ENCODE measurements at regions not wholly inside any gene's neighbourhood (a gene's known extent, or its start where the extent isn't known, plus 50 kb on each side); places are given as distances from the start of the nearest gene placed in this dataset.

DNA sequence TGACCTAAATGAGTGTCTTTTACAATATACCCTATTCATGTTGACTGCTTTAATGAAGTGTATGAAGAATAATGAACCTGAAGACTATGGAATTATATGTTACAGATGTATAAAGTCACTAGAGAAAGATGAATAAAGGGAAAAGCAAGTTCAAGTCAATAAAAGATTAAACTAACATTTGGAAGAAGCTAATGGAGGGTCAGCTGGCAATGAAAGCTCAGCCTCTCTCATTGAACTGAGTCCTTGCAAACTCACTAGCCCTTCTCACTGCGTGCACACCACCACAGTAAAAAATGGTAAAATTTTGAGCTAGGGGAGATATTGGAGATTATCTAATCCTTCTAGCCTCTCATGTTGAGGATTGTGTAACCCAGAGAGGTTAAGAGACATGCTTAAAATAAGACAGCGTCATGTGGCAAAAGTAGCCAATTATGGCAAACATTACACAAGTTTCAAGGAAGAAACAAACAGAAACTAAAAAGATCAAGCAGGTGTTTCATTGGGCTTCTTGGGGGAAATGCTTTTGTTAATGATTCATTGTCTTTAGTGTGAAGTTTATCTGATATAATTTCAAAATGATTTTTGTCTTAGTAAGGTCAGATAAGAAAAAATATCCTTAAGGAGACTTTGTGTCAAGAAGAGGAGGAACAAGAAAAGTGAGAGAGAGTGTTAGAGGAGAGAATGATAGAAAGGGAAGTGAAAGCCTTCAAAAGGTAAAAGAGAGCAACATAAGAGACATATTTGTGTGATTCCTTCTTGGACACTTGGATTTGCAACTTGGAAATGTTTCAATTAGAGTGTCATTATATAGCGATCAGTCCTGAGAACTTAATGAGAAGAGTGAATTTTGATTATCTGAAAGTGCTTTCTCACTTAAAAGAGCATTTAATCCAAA lies 893.7 kb upstream of the FAM98A start:
- no peak for DNase-seq (ENCODE audit: extremely low read depth, low read depth)
- TF ChIP-seq, protein P1, sequence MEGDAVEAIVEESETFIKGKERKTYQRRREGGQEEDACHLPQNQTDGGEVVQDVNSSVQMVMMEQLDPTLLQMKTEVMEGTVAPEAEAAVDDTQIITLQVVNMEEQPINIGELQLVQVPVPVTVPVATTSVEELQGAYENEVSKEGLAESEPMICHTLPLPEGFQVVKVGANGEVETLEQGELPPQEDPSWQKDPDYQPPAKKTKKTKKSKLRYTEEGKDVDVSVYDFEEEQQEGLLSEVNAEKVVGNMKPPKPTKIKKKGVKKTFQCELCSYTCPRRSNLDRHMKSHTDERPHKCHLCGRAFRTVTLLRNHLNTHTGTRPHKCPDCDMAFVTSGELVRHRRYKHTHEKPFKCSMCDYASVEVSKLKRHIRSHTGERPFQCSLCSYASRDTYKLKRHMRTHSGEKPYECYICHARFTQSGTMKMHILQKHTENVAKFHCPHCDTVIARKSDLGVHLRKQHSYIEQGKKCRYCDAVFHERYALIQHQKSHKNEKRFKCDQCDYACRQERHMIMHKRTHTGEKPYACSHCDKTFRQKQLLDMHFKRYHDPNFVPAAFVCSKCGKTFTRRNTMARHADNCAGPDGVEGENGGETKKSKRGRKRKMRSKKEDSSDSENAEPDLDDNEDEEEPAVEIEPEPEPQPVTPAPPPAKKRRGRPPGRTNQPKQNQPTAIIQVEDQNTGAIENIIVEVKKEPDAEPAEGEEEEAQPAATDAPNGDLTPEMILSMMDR (IDR thresholded peaks at IDR 0.05; ENCODE audit: low read depth, low read length, missing control alignments): no peak
- no peak overlapping the region for H3K4me3 ChIP-seq (replicated peaks; ENCODE audit: low read depth, low read length)

DNA sequence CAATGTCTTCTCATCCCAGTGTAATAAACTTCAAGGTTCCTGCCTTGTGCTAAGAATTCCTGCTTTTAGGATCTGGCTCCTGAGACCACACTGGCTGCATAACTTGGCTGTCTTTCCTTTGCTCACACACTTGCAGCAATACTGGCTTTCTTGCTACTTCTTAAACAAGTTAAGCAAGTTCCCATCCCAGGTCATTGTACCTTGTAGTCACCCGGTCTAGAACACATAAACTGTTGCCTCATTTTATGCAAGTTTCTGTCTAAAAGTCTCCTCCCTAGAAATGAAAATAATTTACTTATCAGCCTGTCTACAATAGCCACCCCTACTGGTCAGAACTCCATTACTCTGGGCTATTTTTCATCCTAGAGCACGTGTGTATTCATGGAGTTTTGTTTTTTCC lies 887.9 kb upstream of the FAM98A start:
- TF ChIP-seq, protein P1 (IDR thresholded peaks at IDR 0.05; ENCODE audit: low read depth, low read length, missing control alignments): no peak
- H3K4me3 ChIP-seq (replicated peaks; ENCODE audit: low read depth, low read length): no peak overlapping the region
- DNase-seq (ENCODE audit: extremely low read depth, low read depth): no peak

DNA sequence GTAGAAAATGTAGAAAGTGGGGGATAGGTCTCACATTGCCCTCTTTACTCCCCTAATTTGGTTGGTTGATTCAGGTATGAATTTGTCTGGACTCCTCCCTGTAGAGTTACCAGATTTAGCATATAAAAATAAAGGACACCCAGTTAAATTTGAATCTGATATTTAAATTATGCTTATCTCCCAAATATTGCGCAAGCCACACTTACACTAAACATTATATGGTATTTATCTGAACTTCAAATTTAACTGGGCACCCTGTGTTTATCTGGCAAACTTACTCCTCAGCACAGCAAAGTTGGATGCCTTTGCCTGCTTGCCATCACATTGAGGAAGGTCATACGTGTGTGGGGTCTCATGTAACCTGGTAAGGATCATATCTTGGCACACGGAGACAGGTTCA lies 882.4 kb upstream of the FAM98A start:
- no peak for DNase-seq (ENCODE audit: extremely low read depth, low read depth)
- no peak overlapping the region for H3K4me3 ChIP-seq (replicated peaks; ENCODE audit: low read depth, low read length)
- TF ChIP-seq, protein P1 (IDR thresholded peaks at IDR 0.05; ENCODE audit: low read depth, low read length, missing control alignments): no peak

DNA sequence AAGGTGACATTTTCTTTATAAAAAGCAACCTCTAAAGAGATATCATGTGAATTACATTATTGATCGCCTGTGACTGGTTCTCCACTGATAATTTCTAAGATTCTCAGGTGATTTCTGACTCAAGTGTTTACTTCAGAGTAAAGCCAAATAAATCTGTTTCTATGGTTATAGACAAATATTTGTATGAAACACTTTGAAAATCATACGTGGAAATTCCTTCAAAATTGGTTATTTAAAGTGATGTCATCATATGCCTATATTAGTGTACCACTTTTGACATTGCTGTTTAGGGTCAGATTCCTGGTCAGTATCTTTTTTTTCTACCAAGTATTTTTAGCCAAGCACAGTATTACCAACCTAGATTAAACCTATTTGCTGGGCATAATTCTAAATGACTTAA lies 881.3 kb upstream of the FAM98A start:
- DNase-seq (ENCODE audit: extremely low read depth, low read depth): no peak
- TF ChIP-seq, protein P1 (IDR thresholded peaks at IDR 0.05; ENCODE audit: low read depth, low read length, missing control alignments): no peak
- no peak overlapping the region for H3K4me3 ChIP-seq (replicated peaks; ENCODE audit: low read depth, low read length)

DNA sequence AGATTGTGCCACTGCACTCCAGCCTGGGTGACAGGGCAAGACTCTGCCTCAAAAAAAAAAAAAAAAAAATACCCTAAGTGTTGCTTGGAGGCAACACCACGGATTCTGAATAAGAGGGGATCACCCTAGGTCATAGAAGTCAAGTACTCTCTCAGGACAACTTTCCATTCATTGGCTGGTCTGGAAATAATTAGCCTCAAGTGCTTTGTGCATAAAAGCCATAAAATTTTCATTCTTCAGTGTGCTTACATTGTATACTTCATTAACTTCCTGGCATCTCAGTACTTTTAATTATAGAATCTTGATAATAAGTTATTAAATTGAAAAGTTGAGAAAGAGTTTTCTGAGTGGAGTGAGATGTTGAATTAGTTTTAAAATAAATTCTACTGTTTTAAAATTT lies 876.1 kb upstream of the FAM98A start:
- TF ChIP-seq, protein P1 (IDR thresholded peaks at IDR 0.05; ENCODE audit: low read depth, low read length, missing control alignments): no peak
- no peak overlapping the region for H3K4me3 ChIP-seq (replicated peaks; ENCODE audit: low read depth, low read length)
- DNase-seq (ENCODE audit: extremely low read depth, low read depth): no peak

DNA sequence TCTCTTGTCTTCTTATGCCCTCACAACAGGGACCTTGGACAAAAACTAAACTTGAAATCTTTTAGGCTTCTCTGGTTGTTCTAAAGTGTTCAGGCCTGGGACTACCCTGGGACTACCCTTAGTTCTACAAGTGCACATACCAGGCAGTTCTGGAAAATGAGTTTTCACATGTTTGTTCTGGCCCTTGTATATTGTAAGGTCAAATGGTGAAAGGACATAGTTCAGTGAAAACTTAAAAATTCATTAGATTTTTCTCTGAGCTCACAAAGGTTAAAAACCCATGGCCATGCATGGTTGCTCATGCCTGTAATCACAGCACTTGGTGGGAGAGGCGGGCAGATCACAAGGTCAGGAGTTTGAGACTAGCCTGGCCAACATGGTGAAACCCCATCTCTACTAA lies 875.5 kb upstream of the FAM98A start:
- H3K4me3 ChIP-seq (replicated peaks; ENCODE audit: low read depth, low read length): no peak overlapping the region
- TF ChIP-seq, protein P1 (IDR thresholded peaks at IDR 0.05; ENCODE audit: low read depth, low read length, missing control alignments): no peak
- DNase-seq (ENCODE audit: extremely low read depth, low read depth): no peak

Measured in HFF-Myc (cell line).